ENCODE measurements at regions not wholly inside any gene's neighbourhood (a gene's known extent, or its start where the extent isn't known, plus 50 kb on each side); places are given as distances from the start of the nearest gene placed in this dataset.
A peak's percentile ranks its signal among the peaks of the same experiment; 100 is the strongest.

GRCh38 chr5:111676926-111677415, 80.0 kb downstream of the NREP start:
- DNase-seq (ENCODE audit: low read depth) = no peak

- DNase-seq (ENCODE audit: low read depth) = peak; percentile 68
Measured at GRCh38 chr5:111676466-111676865, 80.5 kb downstream of the NREP start.

GRCh38 chr5:111675201-111675934, 81.6 kb downstream of the NREP start:
- DNase-seq (ENCODE audit: low read depth) = no peak

- no peak for DNase-seq (ENCODE audit: low read depth)
Measured at GRCh38 chr5:111673891-111674626, 82.9 kb downstream of the NREP start.

GRCh38 chr5:111672099-111672498, 84.9 kb downstream of the NREP start:
- no peak for DNase-seq (ENCODE audit: low read depth)

- DNase-seq (ENCODE audit: low read depth) = no peak
Measured at GRCh38 chr5:111670826-111671492, 86.0 kb downstream of the NREP start.

GRCh38 chr5:111668477-111669414, 88.2 kb downstream of the NREP start:
- no peak for DNase-seq (ENCODE audit: low read depth)

- no peak for DNase-seq (ENCODE audit: low read depth)
Measured at GRCh38 chr5:111667128-111667736, 89.8 kb downstream of the NREP start.

GRCh38 chr5:111656580-111656979, 100.4 kb downstream of the NREP start:
- no peak for DNase-seq (ENCODE audit: low read depth)

- DNase-seq (ENCODE audit: low read depth) = peak; percentile 59
Measured at GRCh38 chr5:111655169-111655924, 101.6 kb downstream of the NREP start.

- no peak for DNase-seq (ENCODE audit: low read depth)
Measured at GRCh38 chr5:111653408-111653807, 103.6 kb downstream of the NREP start.

GRCh38 chr5:111649516-111649915, 107.5 kb downstream of the NREP start:
- no peak for DNase-seq (ENCODE audit: low read depth)

GRCh38 chr5:111645303-111645838, 111.6 kb downstream of the NREP start:
- DNase-seq (ENCODE audit: low read depth) = no peak

- no peak for DNase-seq (ENCODE audit: low read depth)
Measured at GRCh38 chr5:111643499-111643898, 113.5 kb downstream of the NREP start.

GRCh38 chr5:111641533-111642233, 115.3 kb downstream of the NREP start:
- DNase-seq (ENCODE audit: low read depth) = peak; percentile 38

GRCh38 chr5:111639912-111640311, 117.1 kb downstream of the NREP start:
- no peak for DNase-seq (ENCODE audit: low read depth)

GRCh38 chr5:111636736-111637135, 120.3 kb downstream of the NREP start:
- no peak for DNase-seq (ENCODE audit: low read depth)

GRCh38 chr5:111635916-111636570, 121.0 kb downstream of the NREP start:
- DNase-seq (ENCODE audit: low read depth) = peak; percentile 86

Measured in fibroblast of gingiva (primary cell).